ENCODE measurements at regions not wholly inside any gene's neighbourhood (a gene's known extent, or its start where the extent isn't known, plus 50 kb on each side); places are given as distances from the start of the nearest gene placed in this dataset.
"Not testable (repeated sequence)": the region's sequence is repeated elsewhere in the genome, so short reads cannot be mapped to it uniquely, and the experiment has no call there.

GRCh38 chr15:44857164-44857710 lies 99.2 kb upstream of the TERB2 start:
- TF ChIP-seq, protein P1, sequence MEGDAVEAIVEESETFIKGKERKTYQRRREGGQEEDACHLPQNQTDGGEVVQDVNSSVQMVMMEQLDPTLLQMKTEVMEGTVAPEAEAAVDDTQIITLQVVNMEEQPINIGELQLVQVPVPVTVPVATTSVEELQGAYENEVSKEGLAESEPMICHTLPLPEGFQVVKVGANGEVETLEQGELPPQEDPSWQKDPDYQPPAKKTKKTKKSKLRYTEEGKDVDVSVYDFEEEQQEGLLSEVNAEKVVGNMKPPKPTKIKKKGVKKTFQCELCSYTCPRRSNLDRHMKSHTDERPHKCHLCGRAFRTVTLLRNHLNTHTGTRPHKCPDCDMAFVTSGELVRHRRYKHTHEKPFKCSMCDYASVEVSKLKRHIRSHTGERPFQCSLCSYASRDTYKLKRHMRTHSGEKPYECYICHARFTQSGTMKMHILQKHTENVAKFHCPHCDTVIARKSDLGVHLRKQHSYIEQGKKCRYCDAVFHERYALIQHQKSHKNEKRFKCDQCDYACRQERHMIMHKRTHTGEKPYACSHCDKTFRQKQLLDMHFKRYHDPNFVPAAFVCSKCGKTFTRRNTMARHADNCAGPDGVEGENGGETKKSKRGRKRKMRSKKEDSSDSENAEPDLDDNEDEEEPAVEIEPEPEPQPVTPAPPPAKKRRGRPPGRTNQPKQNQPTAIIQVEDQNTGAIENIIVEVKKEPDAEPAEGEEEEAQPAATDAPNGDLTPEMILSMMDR (conservative IDR thresholded peaks at IDR 0.05; ENCODE audit: low read depth, low read length) = not testable (repeated sequence)
- not testable (repeated sequence) for TF ChIP-seq EZH2 (IDR thresholded peaks at IDR 0.05; ENCODE audit: low read length, unreplicated experiment); EZH2phosphoT487 (IDR thresholded peaks at IDR 0.05; ENCODE audit: borderline replicate concordance, low read length)

All from PC-3 (cell line).